GM12864 (cell line): ENCODE measurements at regions not wholly inside any gene's neighbourhood (a gene's known extent, or its start where the extent isn't known, plus 50 kb on each side); places are given as distances from the start of the nearest gene placed in this dataset.

Source experiments
- DNase-seq: peaks from one replicate; pipeline ENCODE4 v3.0.0-alpha.2; 2011; ENCODE audit warnings: low read depth
- H3K4me3 ChIP-seq: 2 replicates; pipeline ENCODE4 v1.5.1; 2011; ENCODE audit warnings: mild to moderate bottlenecking, low read depth, low read length, control low read depth
- TF ChIP-seq, protein P1 (sequence below): IDR thresholded peaks from 2 replicates; pipeline ENCODE4 v1.5.1; 2011; ENCODE audit warnings: low read depth, mild to moderate bottlenecking, moderate library complexity, low read length, control low read depth, inconsistent platforms; ENCODE audit errors: missing control alignments

DNA sequence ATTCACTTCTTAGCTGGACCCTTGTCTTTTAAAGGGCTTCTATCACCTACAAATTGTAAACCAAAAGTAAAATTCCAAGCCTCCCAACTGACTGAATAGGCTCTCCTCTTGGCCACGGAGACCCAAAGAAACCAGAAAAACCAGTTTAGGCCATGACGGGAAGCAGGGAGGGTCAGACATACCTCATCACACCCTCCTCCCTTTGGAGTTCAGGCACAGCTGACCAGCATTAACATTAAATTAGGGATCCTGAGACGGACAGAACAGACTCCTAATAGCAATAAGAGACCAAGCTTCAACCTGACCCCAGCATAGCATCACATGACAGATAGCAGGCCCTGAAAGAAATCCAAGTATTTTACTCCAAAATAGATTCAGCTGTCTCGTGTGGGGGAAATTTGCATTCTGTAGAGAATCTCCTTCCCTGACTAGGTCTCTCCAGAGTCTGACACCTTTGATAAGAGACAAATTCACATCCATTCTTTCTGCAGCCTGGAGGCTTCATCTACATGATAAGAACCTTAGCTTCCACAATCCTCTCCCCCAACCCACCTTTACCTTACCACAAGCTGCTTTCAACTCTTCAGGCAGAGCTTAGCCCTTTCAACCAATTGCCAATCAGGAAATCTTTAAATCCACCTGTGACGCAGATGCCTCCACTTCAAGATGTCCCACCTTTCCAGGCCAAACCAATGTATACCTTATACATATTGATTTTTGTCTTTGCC is 177.1 kb upstream of the RAB4A start:
- H3K4me3 ChIP-seq = no peak overlapping the region
- DNase-seq = no peak
- TF ChIP-seq, protein P1, sequence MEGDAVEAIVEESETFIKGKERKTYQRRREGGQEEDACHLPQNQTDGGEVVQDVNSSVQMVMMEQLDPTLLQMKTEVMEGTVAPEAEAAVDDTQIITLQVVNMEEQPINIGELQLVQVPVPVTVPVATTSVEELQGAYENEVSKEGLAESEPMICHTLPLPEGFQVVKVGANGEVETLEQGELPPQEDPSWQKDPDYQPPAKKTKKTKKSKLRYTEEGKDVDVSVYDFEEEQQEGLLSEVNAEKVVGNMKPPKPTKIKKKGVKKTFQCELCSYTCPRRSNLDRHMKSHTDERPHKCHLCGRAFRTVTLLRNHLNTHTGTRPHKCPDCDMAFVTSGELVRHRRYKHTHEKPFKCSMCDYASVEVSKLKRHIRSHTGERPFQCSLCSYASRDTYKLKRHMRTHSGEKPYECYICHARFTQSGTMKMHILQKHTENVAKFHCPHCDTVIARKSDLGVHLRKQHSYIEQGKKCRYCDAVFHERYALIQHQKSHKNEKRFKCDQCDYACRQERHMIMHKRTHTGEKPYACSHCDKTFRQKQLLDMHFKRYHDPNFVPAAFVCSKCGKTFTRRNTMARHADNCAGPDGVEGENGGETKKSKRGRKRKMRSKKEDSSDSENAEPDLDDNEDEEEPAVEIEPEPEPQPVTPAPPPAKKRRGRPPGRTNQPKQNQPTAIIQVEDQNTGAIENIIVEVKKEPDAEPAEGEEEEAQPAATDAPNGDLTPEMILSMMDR = no peak

GRCh38 chr1:229094476-229095311 is 176.2 kb upstream of the RAB4A start:
- no peak for DNase-seq
- TF ChIP-seq, protein P1 = no peak
- H3K4me3 ChIP-seq = no peak overlapping the region

GRCh38 chr1:229095325-229095724 is 175.6 kb upstream of the RAB4A start:
- TF ChIP-seq, protein P1 = no peak
- no peak for DNase-seq
- no peak overlapping the region for H3K4me3 ChIP-seq

DNA sequence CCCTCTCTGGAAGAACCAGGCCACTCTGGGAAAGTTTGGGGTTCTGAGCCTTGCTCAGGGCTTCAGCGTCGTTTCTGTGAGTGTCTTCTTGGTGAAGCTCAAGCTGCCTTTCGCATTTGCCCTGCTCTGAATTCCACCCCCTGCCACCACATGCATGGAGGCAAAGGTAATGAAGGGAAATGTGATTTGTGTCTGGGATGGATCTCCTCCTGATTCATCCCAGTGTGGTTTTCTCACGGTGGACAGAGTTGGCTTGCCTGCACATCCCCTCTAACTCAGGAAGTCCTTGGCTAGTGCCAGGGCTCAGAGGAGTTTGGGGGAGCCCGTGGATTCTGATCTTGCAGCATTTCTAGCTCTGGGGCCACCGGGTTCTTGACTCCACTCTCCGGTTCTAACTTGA is 173.6 kb upstream of the RAB4A start:
- H3K4me3 ChIP-seq = no peak overlapping the region
- TF ChIP-seq, protein P1 = no peak
- DNase-seq = no peak

DNA sequence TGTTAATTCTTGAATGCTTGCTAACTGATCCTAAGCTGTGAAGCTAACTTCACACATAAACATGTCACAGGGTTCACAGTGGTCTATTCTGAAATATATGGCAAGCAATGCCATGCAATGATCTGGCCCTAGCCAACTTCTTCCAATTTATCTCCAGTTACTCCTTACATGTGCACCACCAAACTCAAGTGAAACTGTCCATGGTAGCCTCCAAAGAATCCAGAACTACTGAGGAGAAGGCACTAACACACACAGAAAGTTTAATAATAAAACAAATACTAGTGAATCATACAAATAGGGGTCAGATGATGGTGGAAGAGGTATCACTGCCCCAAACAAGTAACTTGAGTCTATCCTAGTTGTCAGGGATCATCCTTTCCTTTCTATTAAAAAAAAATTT is 172.6 kb upstream of the RAB4A start:
- TF ChIP-seq, protein P1 = no peak
- DNase-seq = no peak
- H3K4me3 ChIP-seq = no peak overlapping the region

- TF ChIP-seq, protein P1 = no peak
- DNase-seq = no peak
- no peak overlapping the region for H3K4me3 ChIP-seq
Measured at GRCh38 chr1:229098903-229099578, 171.9 kb upstream of the RAB4A start.
